ENCODE measurements at regions not wholly inside any gene's neighbourhood (a gene's known extent, or its start where the extent isn't known, plus 50 kb on each side); places are given as distances from the start of the nearest gene placed in this dataset.

GRCh38 chr16:11476676-11477075 lies 110.0 kb downstream of the LITAF start:
- DNase-seq = no peak

GRCh38 chr16:11478431-11479119 lies 108.1 kb downstream of the LITAF start:
- no peak for DNase-seq

- no peak for DNase-seq
Measured at GRCh38 chr16:11479916-11480315, 106.8 kb downstream of the LITAF start.

- no peak for DNase-seq
Measured at GRCh38 chr16:11480634-11481033, 106.1 kb downstream of the LITAF start.

- DNase-seq = no peak
Measured at GRCh38 chr16:11481987-11482386, 104.7 kb downstream of the LITAF start.

GRCh38 chr16:11482946-11483748 lies 103.6 kb downstream of the LITAF start:
- DNase-seq = no peak

GRCh38 chr16:11484691-11485258 lies 101.9 kb downstream of the LITAF start:
- DNase-seq = no peak

- no peak for DNase-seq
Measured at GRCh38 chr16:11485676-11486075, 101.0 kb downstream of the LITAF start.

- DNase-seq = no peak
Measured at GRCh38 chr16:11487289-11487688, 99.4 kb downstream of the LITAF start.

GRCh38 chr16:11488304-11488703 lies 98.4 kb downstream of the LITAF start:
- DNase-seq = no peak

- no peak for DNase-seq
Measured at GRCh38 chr16:11491524-11491923, 95.2 kb downstream of the LITAF start.

- DNase-seq = no peak
Measured at GRCh38 chr16:11492808-11493530, 93.8 kb downstream of the LITAF start.

- DNase-seq = no peak
Measured at GRCh38 chr16:11493531-11493929, 93.2 kb downstream of the LITAF start.

- no peak for DNase-seq
Measured at GRCh38 chr16:11494029-11494428, 92.7 kb downstream of the LITAF start.

- no peak for DNase-seq
Measured at GRCh38 chr16:11494433-11494832, 92.3 kb downstream of the LITAF start.

GRCh38 chr16:11495066-11495407 lies 91.7 kb downstream of the LITAF start:
- DNase-seq = no peak
